KMS-11 (cell line): ENCODE measurements at regions not wholly inside any gene's neighbourhood (a gene's known extent, or its start where the extent isn't known, plus 50 kb on each side); places are given as distances from the start of the nearest gene placed in this dataset.

Experiments
- H2AFZ ChIP-seq: fragments of 200-600 bp; sonication (generic); 2 replicates; pipeline ENCODE4 v1.6.1; 2016; ENCODE audit warnings: antibody characterized with exemption, mixed run types, low read depth
- H3K27ac ChIP-seq: fragments of 200-600 bp; sonication (generic); 2 replicates; pipeline ENCODE4 v1.6.1; 2016; ENCODE audit warnings: mild to moderate bottlenecking, mixed run types
- H3K27me3 ChIP-seq: fragments of 200-600 bp; sonication (generic); 2 replicates; pipeline ENCODE4 v1.6.1; 2017; ENCODE audit warnings: mild to moderate bottlenecking, low read depth, mixed run types, moderate library complexity; ENCODE audit not compliant: insufficient read depth
- H3K36me3 ChIP-seq: fragments of 200-600 bp; sonication (generic); 2 replicates; pipeline ENCODE4 v1.6.1; 2017; ENCODE audit warnings: mild to moderate bottlenecking, mixed run types; ENCODE audit not compliant: insufficient read depth
- H3K4me1 ChIP-seq: fragments of 200-600 bp; sonication (generic); 2 replicates; pipeline ENCODE4 v1.6.1; 2016; ENCODE audit warnings: mild to moderate bottlenecking, low read depth, mixed run types; ENCODE audit not compliant: poor library complexity, severe bottlenecking
- H3K4me2 ChIP-seq: fragments of 200-600 bp; sonication (generic); 2 replicates; pipeline ENCODE4 v1.7.0; 2016; ENCODE audit warnings: mild to moderate bottlenecking, mixed run types
- H3K4me3 ChIP-seq: fragments of 200-600 bp; sonication (generic); IDR thresholded peaks from 2 replicates; pipeline ENCODE4 v1.6.1; 2017; ENCODE audit warnings: low read depth, low read length, mixed read lengths; ENCODE audit not compliant: insufficient read depth
- H3K79me2 ChIP-seq: fragments of 200-600 bp; sonication (generic); 2 replicates; pipeline ENCODE4 v1.6.1; 2016; ENCODE audit warnings: low read depth, mixed run types; ENCODE audit not compliant: insufficient read depth
- H3K9ac ChIP-seq: fragments of 200-600 bp; sonication (generic); 2 replicates; pipeline ENCODE4 v1.6.1; 2016; ENCODE audit warnings: mild to moderate bottlenecking, mixed run types
- H4K20me1 ChIP-seq: fragments of 200-600 bp; sonication (generic); 2 replicates; pipeline ENCODE4 v1.6.1; 2016; ENCODE audit warnings: mild to moderate bottlenecking, mixed run types; ENCODE audit not compliant: insufficient read depth
- TF ChIP-seq, protein P1 (sequence below): fragments of 200-600 bp; sonication (generic); conservative IDR thresholded peaks from 2 replicates; pipeline ENCODE4 v1.6.1; 2017; ENCODE audit warnings: low read depth, mild to moderate bottlenecking, antibody characterized with exemption, low read length, moderate library complexity, mixed read lengths

DNA sequence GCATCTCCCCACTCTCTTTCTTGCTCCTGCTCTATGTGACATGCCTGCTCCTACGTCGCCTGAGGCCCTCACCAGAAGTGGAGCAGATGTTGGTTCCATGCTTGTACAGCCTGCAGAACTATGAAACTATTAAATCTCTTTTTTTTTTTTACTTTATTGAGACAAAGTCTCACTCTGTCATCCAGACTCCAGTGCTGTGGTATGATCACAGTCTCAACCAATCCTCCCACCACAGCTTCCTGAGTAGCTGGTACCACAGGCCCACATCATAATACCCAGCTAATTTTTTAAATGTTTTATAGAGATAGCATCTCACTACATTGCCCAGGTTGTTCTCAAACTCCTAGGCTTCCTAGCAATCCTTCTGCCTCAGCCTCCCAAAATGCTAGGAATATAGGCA, 1067.7 kb downstream of the PCDH9 start:
- H3K27me3 ChIP-seq = no peaks in the 10 kb centered on the region
- H3K79me2 ChIP-seq = no peaks in the 10 kb centered on the region
- no peaks in the 10 kb centered on the region for H3K4me1 ChIP-seq
- TF ChIP-seq, protein P1, sequence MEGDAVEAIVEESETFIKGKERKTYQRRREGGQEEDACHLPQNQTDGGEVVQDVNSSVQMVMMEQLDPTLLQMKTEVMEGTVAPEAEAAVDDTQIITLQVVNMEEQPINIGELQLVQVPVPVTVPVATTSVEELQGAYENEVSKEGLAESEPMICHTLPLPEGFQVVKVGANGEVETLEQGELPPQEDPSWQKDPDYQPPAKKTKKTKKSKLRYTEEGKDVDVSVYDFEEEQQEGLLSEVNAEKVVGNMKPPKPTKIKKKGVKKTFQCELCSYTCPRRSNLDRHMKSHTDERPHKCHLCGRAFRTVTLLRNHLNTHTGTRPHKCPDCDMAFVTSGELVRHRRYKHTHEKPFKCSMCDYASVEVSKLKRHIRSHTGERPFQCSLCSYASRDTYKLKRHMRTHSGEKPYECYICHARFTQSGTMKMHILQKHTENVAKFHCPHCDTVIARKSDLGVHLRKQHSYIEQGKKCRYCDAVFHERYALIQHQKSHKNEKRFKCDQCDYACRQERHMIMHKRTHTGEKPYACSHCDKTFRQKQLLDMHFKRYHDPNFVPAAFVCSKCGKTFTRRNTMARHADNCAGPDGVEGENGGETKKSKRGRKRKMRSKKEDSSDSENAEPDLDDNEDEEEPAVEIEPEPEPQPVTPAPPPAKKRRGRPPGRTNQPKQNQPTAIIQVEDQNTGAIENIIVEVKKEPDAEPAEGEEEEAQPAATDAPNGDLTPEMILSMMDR = no peak
- no peak overlapping the region for H3K27ac ChIP-seq
- no peak overlapping the region for H3K4me3 ChIP-seq
- H2AFZ ChIP-seq = no peak overlapping the region
- H3K4me2 ChIP-seq = no peak overlapping the region
- no peaks in the 10 kb centered on the region for H3K36me3 ChIP-seq
- no peaks in the 10 kb centered on the region for H4K20me1 ChIP-seq
- H3K9ac ChIP-seq = no peak overlapping the region

DNA sequence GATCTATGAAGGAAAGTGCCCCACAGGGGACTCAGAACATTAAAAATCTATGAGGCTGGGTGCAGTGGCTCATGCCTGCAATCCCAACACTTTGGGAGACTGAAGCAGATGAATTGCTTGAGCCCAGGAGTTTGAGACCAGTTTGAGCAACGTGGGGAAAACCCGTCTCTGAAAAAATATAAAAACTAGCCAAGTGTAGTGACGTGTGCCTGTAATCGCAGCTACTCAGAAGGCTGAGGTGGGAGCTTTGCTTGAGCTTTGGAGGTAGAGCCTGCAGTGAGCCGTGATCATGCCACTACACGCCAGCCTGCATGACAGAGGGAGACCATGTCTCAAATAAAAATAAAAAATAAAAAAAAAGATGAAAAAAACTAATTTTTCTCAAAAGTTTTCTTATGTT, 1070.6 kb downstream of the PCDH9 start:
- no peaks in the 10 kb centered on the region for H3K4me1 ChIP-seq
- TF ChIP-seq, protein P1 = no peak

DNA sequence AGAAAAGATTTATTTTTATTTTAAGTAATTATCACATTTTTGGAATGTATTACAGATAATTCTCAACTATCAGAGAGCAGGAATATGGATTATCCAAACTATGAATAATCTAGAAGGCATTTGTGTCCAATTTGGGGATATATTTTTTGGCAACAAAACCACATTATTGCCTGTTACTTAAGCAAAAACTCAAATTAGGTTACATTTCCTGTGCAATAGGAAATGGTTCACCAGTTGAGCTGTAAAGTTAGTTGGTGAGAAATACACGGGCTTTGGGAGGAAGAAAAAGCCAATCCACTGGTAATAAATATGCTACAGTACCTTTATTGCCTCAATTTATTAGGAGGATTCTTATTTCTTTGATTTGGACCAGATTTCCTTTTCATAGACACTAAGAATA, 1075.2 kb downstream of the PCDH9 start:
- Histone ChIP-seq H4K20me1 (no peaks in the 10 kb centered on the region), H3K27ac (no peak overlapping the region), H3K27me3 (no peaks in the 10 kb centered on the region), H3K36me3 (no peaks in the 10 kb centered on the region), H3K4me3 (no peak overlapping the region), H3K4me1 (no peaks in the 10 kb centered on the region), H2AFZ (no peak overlapping the region), H3K9ac (no peak overlapping the region), H3K79me2 (no peaks in the 10 kb centered on the region), H3K4me2 (no peak overlapping the region)
- TF ChIP-seq, protein P1 = no peak

More for the DNA sequence above, 1070.6 kb downstream of the PCDH9 start:
- H4K20me1 ChIP-seq = no peaks in the 10 kb centered on the region
- H3K4me2 ChIP-seq = no peak overlapping the region
- H2AFZ ChIP-seq = no peak overlapping the region
- H3K79me2 ChIP-seq = no peaks in the 10 kb centered on the region
- H3K4me3 ChIP-seq = no peak overlapping the region
- H3K9ac ChIP-seq = no peak overlapping the region
- H3K27me3 ChIP-seq = no peaks in the 10 kb centered on the region
- no peaks in the 10 kb centered on the region for H3K36me3 ChIP-seq
- no peak overlapping the region for H3K27ac ChIP-seq

DNA sequence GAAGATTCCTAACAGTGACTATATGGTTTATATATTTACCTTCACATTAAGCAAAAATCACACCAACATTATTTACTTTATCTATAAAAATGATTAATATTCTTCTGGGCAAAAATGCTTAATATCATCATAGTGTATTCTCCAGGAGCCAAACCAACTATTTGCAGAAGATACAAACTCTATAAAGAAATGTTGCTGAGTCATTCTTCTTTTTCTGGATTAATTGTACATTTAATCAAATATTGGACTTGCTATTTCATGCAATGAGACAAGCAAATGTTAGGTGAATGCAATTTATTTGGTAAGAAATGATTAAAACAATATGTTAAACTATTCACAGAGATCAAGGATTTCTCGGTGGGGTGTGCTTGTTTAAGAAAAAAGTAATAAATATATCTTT, 1075.8 kb downstream of the PCDH9 start:
- Histone ChIP-seq H3K36me3 (no peaks in the 10 kb centered on the region), H2AFZ (no peak overlapping the region), H4K20me1 (no peaks in the 10 kb centered on the region), H3K27me3 (no peaks in the 10 kb centered on the region), H3K4me3 (no peak overlapping the region), H3K9ac (no peak overlapping the region), H3K79me2 (no peaks in the 10 kb centered on the region), H3K4me1 (no peaks in the 10 kb centered on the region), H3K4me2 (no peak overlapping the region), H3K27ac (no peak overlapping the region)
- TF ChIP-seq, protein P1 = no peak
